ENCODE measurements at regions not wholly inside any gene's neighbourhood (a gene's known extent, or its start where the extent isn't known, plus 50 kb on each side); places are given as distances from the start of the nearest gene placed in this dataset.

GRCh38 chr21:39110431-39110830 lies 72.8 kb downstream of the PSMG1 start:
- H3K4me3 Mint-ChIP-seq: no peak overlapping the region
- peaks cover 0 to 6% of the 10 kb centered on the region in 2 donors for H3K4me1 Mint-ChIP-seq (ENCODE audit: low read depth in 2 of 2)
- no peaks in the 10 kb centered on the region for H3K36me3 Mint-ChIP-seq
- ATAC-seq: no peak
- no peak overlapping the region for H3K27ac Mint-ChIP-seq
- DNase-seq (ENCODE audit: low spot score): no peak
- no peaks in the 10 kb centered on the region for H3K9me3 Mint-ChIP-seq
- H3K27me3 Mint-ChIP-seq: peaks cover 0 to 3% of the 10 kb centered on the region in 2 donors

DNA sequence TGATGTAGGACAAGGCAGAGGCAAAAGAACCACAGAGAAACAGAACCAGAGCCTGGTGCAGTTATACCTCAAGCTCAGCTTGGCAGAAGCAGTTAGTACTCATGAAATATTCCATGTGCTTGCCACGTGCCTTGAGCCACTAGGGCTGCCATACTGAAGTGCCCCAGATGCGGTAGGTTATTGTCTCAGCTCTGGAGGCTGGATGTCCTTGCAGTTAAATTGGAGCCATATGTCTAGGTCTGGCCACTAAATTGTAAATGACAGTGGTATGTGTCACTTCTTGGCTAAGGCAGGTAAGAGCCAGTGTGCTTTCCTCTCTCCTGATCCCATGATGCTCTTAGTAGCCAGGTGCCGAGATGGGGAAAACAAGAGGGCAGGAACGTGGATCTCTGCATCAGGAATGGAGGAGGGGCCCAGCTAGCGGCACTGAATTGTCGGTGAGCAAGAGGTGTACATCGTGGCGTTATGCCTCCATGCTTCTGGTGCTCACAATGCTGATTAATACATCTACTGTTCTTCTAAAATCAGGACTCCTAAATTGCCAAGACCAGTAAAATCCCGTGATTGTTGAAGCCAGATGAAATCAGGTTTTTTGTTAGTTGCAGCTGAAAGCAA lies 73.5 kb downstream of the PSMG1 start:
- DNase-seq (ENCODE audit: low spot score) (no peak), ATAC-seq (no peak)
- Mint-ChIP-seq H3K27ac (no peak overlapping the region), H3K27me3 (peaks cover 0 to 3% of the 10 kb centered on the region in 2 donors), H3K36me3 (no peaks in the 10 kb centered on the region), H3K4me1 (ENCODE audit: low read depth in 2 of 2) (peaks cover 0 to 10% of the 10 kb centered on the region in 2 donors), H3K9me3 (no peaks in the 10 kb centered on the region), H3K4me3 (no peak overlapping the region)

- ATAC-seq (no peak), DNase-seq (ENCODE audit: low spot score) (no peak)
- Mint-ChIP-seq H3K4me1 (ENCODE audit: low read depth in 2 of 2) (peaks cover 2 to 10% of the 10 kb centered on the region in 2 donors), H3K27ac (no peak overlapping the region), H3K36me3 (no peaks in the 10 kb centered on the region), H3K4me3 (no peak overlapping the region), H3K9me3 (no peaks in the 10 kb centered on the region), H3K27me3 (peaks cover 3 to 5% of the 10 kb centered on the region in 2 donors)
Measured at GRCh38 chr21:39109163-39109530, 74.1 kb downstream of the PSMG1 start.

DNA sequence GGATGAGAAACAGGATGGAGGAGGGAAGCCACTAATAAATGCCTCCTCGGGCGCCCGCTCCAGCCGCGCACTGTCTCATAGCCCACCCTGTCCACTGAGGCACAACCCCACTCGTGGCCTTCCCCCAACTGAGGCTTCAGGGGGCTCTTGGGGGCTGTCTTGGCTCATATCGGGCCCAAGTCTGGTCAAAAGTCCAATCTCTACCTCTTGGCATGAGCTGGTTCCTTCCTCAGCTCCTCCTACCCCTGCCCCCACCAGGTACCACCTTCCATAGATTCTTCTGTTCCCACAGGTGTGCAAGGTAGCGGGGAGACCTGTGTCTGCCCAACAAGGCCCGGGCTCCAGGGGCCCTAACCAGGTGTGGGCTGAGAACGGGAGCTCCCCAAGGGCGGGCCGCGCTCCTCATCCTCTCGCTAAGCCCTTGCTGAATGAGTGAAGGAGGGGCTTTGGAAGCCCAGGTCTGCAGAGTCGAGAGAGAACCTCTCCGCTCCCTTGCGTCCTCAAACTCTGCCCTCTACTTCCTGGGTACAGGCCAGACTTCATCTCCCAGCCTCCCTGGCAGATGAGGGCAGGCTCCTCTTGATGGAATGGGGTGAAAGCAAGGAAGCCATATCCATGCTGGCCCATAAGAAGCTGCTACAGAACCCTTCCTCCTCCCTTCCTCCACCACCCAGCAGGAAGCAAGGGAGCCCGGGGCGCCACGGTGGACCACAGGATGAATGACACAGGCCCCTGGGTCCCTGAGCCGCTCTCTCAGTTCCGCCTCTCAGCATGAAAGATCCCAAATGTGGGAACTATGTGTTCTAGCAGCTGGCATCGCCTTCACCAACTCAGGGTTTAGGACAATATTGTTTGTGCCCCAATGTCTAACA lies 74.7 kb downstream of the PSMG1 start:
- no peak overlapping the region for H3K4me3 Mint-ChIP-seq
- no peaks in the 10 kb centered on the region for H3K9me3 Mint-ChIP-seq
- ATAC-seq (peak in 1 of 2 donors; percentile 17), DNase-seq (ENCODE audit: low spot score) (no peak)
- H3K4me1 Mint-ChIP-seq (ENCODE audit: low read depth in 2 of 2): peaks cover 7 to 10% of the 10 kb centered on the region in 2 donors
- H3K27me3 Mint-ChIP-seq: peaks cover 10% of the 10 kb centered on the region in 2 donors
- H3K27ac Mint-ChIP-seq: no peak overlapping the region
- H3K36me3 Mint-ChIP-seq: no peaks in the 10 kb centered on the region

DNA sequence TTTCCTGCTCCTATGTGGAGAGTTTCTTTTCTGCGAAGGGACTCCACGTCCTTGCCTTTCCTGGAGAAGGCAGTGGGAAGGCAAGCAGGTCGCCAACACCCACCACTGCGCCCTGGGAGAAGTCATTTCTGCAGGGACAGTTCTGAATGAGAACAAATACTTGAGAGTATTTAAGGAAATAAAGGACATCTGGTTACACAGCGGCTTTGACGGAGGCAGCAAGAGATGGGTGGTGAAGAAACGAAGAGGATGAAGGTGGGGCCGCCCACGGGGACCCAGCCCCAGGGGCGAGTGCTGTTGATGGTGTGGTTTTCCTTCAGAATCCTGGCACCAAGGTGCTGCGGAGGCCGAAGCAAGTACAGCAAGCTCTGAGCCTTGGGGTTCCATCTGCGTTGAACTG lies 75.5 kb downstream of the PSMG1 start:
- Mint-ChIP-seq H3K9me3 (no peaks in the 10 kb centered on the region), H3K36me3 (no peaks in the 10 kb centered on the region), H3K4me1 (ENCODE audit: low read depth in 2 of 2) (peaks cover 7 to 10% of the 10 kb centered on the region in 2 donors), H3K27ac (no peak overlapping the region), H3K27me3 (peaks cover 13 to 15% of the 10 kb centered on the region in 2 donors), H3K4me3 (no peak overlapping the region)
- DNase-seq (ENCODE audit: low spot score) (no peak), ATAC-seq (no peak)

DNA sequence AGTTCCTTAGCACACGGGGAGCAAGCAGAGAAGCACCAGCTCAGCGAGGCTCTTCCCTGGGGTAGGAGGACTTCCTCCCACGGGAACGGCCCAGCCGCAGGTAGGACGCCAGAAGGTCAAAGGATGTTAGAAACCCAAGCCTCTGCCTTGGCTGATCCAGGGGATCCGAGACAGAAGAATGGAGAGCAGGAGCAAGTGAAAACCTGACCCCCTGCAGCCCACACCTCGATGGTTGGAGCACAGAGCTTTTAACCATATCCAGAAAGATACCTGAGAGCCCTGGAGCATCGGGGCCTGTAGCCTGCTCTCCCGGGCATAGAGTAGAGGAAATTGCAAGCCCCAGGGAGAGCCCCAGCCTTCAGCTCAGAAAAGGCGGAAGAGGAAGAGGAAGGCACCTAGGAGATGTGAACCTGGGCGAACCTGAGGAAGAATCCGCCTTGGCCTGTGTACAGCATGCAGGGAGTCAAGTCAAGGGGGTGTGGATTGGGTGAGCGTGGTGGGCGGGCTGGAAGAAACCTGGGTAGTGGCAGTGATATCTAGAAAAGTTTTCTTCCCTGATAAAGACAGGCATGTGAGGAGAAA lies 76.3 kb downstream of the PSMG1 start:
- H3K4me1 Mint-ChIP-seq (ENCODE audit: low read depth in 2 of 2): peaks cover 7 to 10% of the 10 kb centered on the region in 2 donors
- H3K27me3 Mint-ChIP-seq: peaks cover 15 to 16% of the 10 kb centered on the region in 2 donors
- no peak overlapping the region for H3K27ac Mint-ChIP-seq
- H3K9me3 Mint-ChIP-seq: no peaks in the 10 kb centered on the region
- H3K4me3 Mint-ChIP-seq: no peak overlapping the region
- no peak for ATAC-seq
- no peak for DNase-seq (ENCODE audit: low spot score)
- H3K36me3 Mint-ChIP-seq: no peaks in the 10 kb centered on the region

- peaks cover 7 to 10% of the 10 kb centered on the region in 2 donors for H3K4me1 Mint-ChIP-seq (ENCODE audit: low read depth in 2 of 2)
- no peak overlapping the region for H3K4me3 Mint-ChIP-seq
- DNase-seq (ENCODE audit: low spot score): no peak
- H3K27ac Mint-ChIP-seq: peak overlapping the region in 1 of 2 donors; percentile 5
- peaks cover 15 to 28% of the 10 kb centered on the region in 2 donors for H3K27me3 Mint-ChIP-seq
- H3K9me3 Mint-ChIP-seq: no peaks in the 10 kb centered on the region
- no peak for ATAC-seq
- no peaks in the 10 kb centered on the region for H3K36me3 Mint-ChIP-seq
Measured at GRCh38 chr21:39105836-39106235, 77.4 kb downstream of the PSMG1 start.

DNA sequence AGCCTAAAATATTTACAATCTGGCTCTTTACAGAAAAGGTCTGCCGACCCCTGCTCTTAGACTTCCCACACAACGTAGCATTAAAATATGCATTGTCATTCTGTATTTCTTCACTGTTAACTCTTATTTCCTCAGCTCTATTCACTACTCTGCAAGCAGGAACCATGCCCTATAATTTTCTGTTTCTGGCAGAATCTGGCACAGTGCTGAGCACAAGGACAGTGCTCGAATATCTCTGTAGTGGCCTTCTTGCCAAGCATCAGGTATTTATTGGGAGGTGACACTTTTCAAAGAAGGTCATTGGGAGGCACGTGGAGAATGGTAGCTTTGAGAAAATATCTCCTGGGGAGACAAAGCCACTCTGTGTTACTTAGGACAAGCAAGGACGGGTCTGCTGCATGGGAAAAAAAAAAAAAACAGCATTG lies 77.9 kb downstream of the PSMG1 start:
- DNase-seq (ENCODE audit: low spot score): no peak
- peak overlapping the region in 1 of 2 donors; percentile 5 for H3K27ac Mint-ChIP-seq

GRCh38 chr21:39104911-39105310 lies 78.3 kb downstream of the PSMG1 start:
- H3K4me3 Mint-ChIP-seq: no peak overlapping the region
- no peaks in the 10 kb centered on the region for H3K9me3 Mint-ChIP-seq
- H3K4me1 Mint-ChIP-seq (ENCODE audit: low read depth in 2 of 2): peaks cover 7 to 10% of the 10 kb centered on the region in 2 donors
- H3K36me3 Mint-ChIP-seq: no peaks in the 10 kb centered on the region
- no peak overlapping the region for H3K27ac Mint-ChIP-seq
- ATAC-seq: no peak
- H3K27me3 Mint-ChIP-seq: peaks cover 17 to 32% of the 10 kb centered on the region in 2 donors
- no peak for DNase-seq (ENCODE audit: low spot score)

More for the DNA sequence above, 77.9 kb downstream of the PSMG1 start:
- Mint-ChIP-seq H3K36me3 (no peaks in the 10 kb centered on the region), H3K4me3 (no peak overlapping the region), H3K4me1 (ENCODE audit: low read depth in 2 of 2) (peaks cover 7 to 10% of the 10 kb centered on the region in 2 donors), H3K9me3 (no peaks in the 10 kb centered on the region), H3K27me3 (peaks cover 17 to 32% of the 10 kb centered on the region in 2 donors)
- peak in 1 of 2 donors; percentile 34 for ATAC-seq

DNA sequence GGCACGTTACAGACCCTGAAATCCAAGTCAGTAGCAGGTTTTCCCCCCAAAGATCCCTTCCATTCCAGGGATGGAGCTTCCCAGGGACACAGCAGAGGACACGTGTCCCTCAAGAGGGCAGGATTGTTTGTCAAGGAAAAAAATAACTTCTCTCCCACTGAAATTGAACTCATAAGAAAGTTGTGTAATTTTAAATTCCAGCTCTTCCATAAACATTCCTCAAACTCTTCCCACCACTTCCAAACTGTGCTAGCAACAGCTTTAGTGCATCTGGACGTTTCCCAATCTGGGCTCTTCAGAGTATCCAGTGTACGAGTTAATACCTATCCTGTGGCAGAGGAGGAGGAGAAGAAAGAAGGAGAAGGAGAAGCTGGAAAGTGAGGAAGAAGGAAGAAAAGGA lies 79.6 kb downstream of the PSMG1 start:
- no peak for DNase-seq (ENCODE audit: low spot score)
- Mint-ChIP-seq H3K36me3 (no peaks in the 10 kb centered on the region), H3K4me1 (ENCODE audit: low read depth in 2 of 2) (peaks cover 7 to 10% of the 10 kb centered on the region in 2 donors), H3K9me3 (no peaks in the 10 kb centered on the region), H3K27me3 (peaks cover 14 to 32% of the 10 kb centered on the region in 2 donors), H3K27ac (no peak overlapping the region), H3K4me3 (no peak overlapping the region)
- ATAC-seq: no peak

DNA sequence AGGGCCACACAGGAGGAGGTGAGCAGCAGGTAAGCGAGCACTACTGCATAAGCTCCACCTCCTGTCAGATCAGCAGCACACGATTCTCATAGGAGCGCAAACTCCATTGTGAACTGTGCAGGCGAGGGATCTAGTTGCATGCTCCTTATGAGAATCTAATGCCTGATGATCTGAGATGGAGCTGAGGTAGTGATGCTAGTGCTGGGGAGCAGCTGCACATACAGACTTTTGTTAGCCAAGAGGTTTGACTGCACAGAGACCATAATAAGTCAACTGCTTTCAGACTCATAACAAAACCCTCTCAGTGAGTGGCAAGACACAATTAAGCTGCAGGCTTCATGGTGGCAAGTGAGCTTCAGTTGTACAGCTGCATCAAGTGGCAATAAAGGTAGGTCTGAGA lies 83.4 kb downstream of the PSMG1 start:
- Mint-ChIP-seq H3K36me3 (no peaks in the 10 kb centered on the region), H3K4me3 (no peak overlapping the region), H3K27me3 (peaks cover 18 to 37% of the 10 kb centered on the region in 2 donors), H3K4me1 (ENCODE audit: low read depth in 2 of 2) (peaks cover 0 to 7% of the 10 kb centered on the region in 2 donors), H3K9me3 (no peaks in the 10 kb centered on the region), H3K27ac (no peak overlapping the region)
- DNase-seq (ENCODE audit: low spot score): no peak
- no peak for ATAC-seq

- no peak for ATAC-seq
- Mint-ChIP-seq H3K36me3 (no peaks in the 10 kb centered on the region), H3K4me1 (ENCODE audit: low read depth in 2 of 2) (peaks cover 0 to 1% of the 10 kb centered on the region in 2 donors), H3K4me3 (no peak overlapping the region), H3K27ac (no peak overlapping the region), H3K27me3 (peaks cover 12 to 29% of the 10 kb centered on the region in 2 donors), H3K9me3 (no peaks in the 10 kb centered on the region)
- DNase-seq (ENCODE audit: low spot score): no peak
Measured at GRCh38 chr21:39098696-39099200, 84.5 kb downstream of the PSMG1 start.

GRCh38 chr21:39097981-39098380 lies 85.3 kb downstream of the PSMG1 start:
- H3K9me3 Mint-ChIP-seq: no peaks in the 10 kb centered on the region
- peaks cover 7 to 24% of the 10 kb centered on the region in 2 donors for H3K27me3 Mint-ChIP-seq
- H3K4me1 Mint-ChIP-seq (ENCODE audit: low read depth in 2 of 2): no peaks in the 10 kb centered on the region
- H3K27ac Mint-ChIP-seq: no peak overlapping the region
- ATAC-seq: no peak
- H3K4me3 Mint-ChIP-seq: no peak overlapping the region
- H3K36me3 Mint-ChIP-seq: no peaks in the 10 kb centered on the region
- DNase-seq (ENCODE audit: low spot score): no peak

All from natural killer cell treated with Interleukin-12 subunit alpha and Interleukin-12 subunit beta and Interleukin-15 and Interleukin-18, amount 100 ng/mL, for 72 hours (primary cell).